Stomach (tissue), 8 donors: ENCODE measurements at regions not wholly inside any gene's neighbourhood (a gene's known extent, or its start where the extent isn't known, plus 50 kb on each side); places are given as distances from the start of the nearest gene placed in this dataset.

ENCODE experiments used
- DNase-seq, 2 donors: peaks; one replicate each; pipeline versions ENCODE4 v3.0.0 to v3.0.0-alpha.2; 2013 to 2019
- H3K27ac ChIP-seq, 5 donors: fragments of 200-600 bp in 4 of 5; sonication (generic) in 4 of 5; one replicate each; pipeline ENCODE4 v1.5.1; 2013 to 2019; ENCODE audit warnings: mild to moderate bottlenecking in 1 of 5, moderate library complexity in 1 of 5
- H3K27me3 ChIP-seq, 3 donors: fragments of 200-600 bp; sonication (generic); one replicate each; pipeline ENCODE4 v1.5.1; 2017 to 2019; ENCODE audit warnings: mixed run types in 1 of 3
- H3K36me3 ChIP-seq, 4 donors: fragments of 200-600 bp; sonication (generic); 1 replicate in 3 of 4; 2 replicates in 1 of 4; pipeline ENCODE4 v1.5.1; 2016 to 2019
- H3K4me1 ChIP-seq, 4 donors: fragments of 200-600 bp; sonication (generic); one replicate each; pipeline ENCODE4 v1.5.1; 2016 to 2019
- H3K4me3 ChIP-seq, 4 donors: fragments of 200-600 bp; sonication (generic) in 3 of 4; one replicate each; pipeline ENCODE4 v1.5.1; 2016 to 2019; ENCODE audit warnings: mild to moderate bottlenecking in 1 of 4
- H3K9me3 ChIP-seq, 4 donors: fragments of 200-600 bp; sonication (generic); one replicate each; pipeline ENCODE4 v1.5.1; 2016 to 2019
- CTCF ChIP-seq, 7 experiments: fragments of 450-650 bp in 4 of 7; fragments of 200-600 bp in 3 of 7; sonication (generic) in 3 of 7; IDR thresholded peaks; one replicate each; pipeline ENCODE4 v1.5.1; 2016 to 2019; ENCODE audit warnings: antibody characterized with exemption in 7 of 7, control low read depth in 2 of 7, mild to moderate bottlenecking in 1 of 7
- EP300 ChIP-seq: sonication (generic); formaldehyde crosslinking; IDR thresholded peaks from one replicate; pipeline ENCODE4 v1.6.1; 2017; ENCODE audit warnings: antibody characterized with exemption
- POLR2A ChIP-seq, 4 donors: fragments of 450-650 bp; IDR thresholded peaks; one replicate each; pipeline ENCODE4 v1.6.1; 2016; ENCODE audit warnings: antibody characterized with exemption in 4 of 4, control low read depth in 2 of 4, mild to moderate bottlenecking in 1 of 4, moderate library complexity in 1 of 4
- POLR2AphosphoS5 ChIP-seq, 3 donors: sonication (generic); formaldehyde crosslinking; IDR thresholded peaks; one replicate each; pipeline ENCODE4 v1.6.1; 2016; ENCODE audit warnings: antibody characterized with exemption in 3 of 3
- WGBS, 5 donors: extraction: QIAGEN DNeasy Blood & Tissue Kit in 3 of 5; methylation state at CpG; one replicate each; pipeline versions ENCODE4 v1.1.5 to v1.1.7; 2013 to 2018; 5-methylcytosine and 5-hydroxymethylcytosine counted together
- intact Hi-C: fragments of 100-400 bp; cut with DNase I; formaldehyde crosslinking; loops from one replicate; pipeline ENCODE4 v1.15.1; 2023; ENCODE audit warnings: low total_unique reads
- donor health status: healthy with polysubstance abuse.
- donor health status: Bipolar disorder and iron deficiency.
- donor health status: healthy.

- Histone ChIP-seq H3K27ac (no peak overlapping the region), H3K27me3 (no peaks in the 10 kb centered on the region), H3K9me3 (peaks cover 0 to 7% (median 0%) of the 10 kb centered on the region in 4 donors), H3K36me3 (no peaks in the 10 kb centered on the region), H3K4me3 (no peak overlapping the region), H3K4me1 (no peaks in the 10 kb centered on the region)
- intact Hi-C loops, result no loop called here
- DNase-seq, result no peak
- TF ChIP-seq POLR2A (IDR thresholded peaks at IDR 0.05) (no peak), EP300 (no peak), POLR2AphosphoS5 (IDR thresholded peaks at IDR 0.05) (no peak), CTCF (IDR thresholded peaks at IDR 0.05) (no peak)
- 41 to 67% (median 54%) methylated on average over 1 of the region's 1 CpG for WGBS, 5 donors
Measured at GRCh38 chr5:82594097-82594496, 315.9 kb upstream of the RPS23 start.

DNA sequence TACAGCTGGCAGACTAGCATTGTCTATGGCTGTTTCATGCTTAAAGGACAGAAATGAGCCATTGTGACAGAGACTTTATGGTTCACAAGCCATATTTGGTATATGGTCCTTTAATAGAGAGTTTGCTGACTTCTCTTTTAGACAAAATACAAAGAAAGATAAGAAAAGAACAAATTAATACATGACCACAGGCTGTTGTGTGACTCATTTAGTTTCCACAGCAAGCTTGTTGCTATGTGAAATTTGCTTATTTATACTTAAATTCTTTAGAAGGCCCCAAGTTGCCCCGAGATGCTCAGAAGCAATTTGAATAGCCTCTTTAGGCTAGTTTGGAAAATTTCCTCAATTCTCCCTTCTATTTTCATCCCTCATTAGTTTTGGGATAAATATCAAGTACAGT is 315.3 kb upstream of the RPS23 start:
- no peak for DNase-seq
- H3K36me3 ChIP-seq, result no peaks in the 10 kb centered on the region
- H3K27ac ChIP-seq, result no peak overlapping the region
- no peaks in the 10 kb centered on the region for H3K27me3 ChIP-seq
- peaks cover 0 to 7% (median 0%) of the 10 kb centered on the region in 4 donors for H3K9me3 ChIP-seq
- H3K4me1 ChIP-seq, result no peaks in the 10 kb centered on the region
- TF ChIP-seq CTCF (IDR thresholded peaks at IDR 0.05) (no peak), POLR2A (IDR thresholded peaks at IDR 0.05) (no peak), EP300 (no peak), POLR2AphosphoS5 (IDR thresholded peaks at IDR 0.05) (no peak)
- intact Hi-C loops, result no loop called here
- H3K4me3 ChIP-seq, result no peak overlapping the region
- 50 to 70% (median 67%) methylated on average over 1 of the region's 1 CpG for whole genome bisulfite sequencing, 5 donors

GRCh38 chr5:82591021-82591515 is 312.9 kb upstream of the RPS23 start:
- intact Hi-C loops, result no loop called here
- no peaks in the 10 kb centered on the region for H3K4me1 ChIP-seq
- no peak overlapping the region for H3K27ac ChIP-seq
- no peaks in the 10 kb centered on the region for H3K27me3 ChIP-seq
- H3K36me3 ChIP-seq, result no peaks in the 10 kb centered on the region
- no peak overlapping the region for H3K4me3 ChIP-seq
- TF ChIP-seq CTCF (IDR thresholded peaks at IDR 0.05), result no peak
- TF ChIP-seq POLR2A (IDR thresholded peaks at IDR 0.05), result no peak
- TF ChIP-seq EP300, result no peak
- TF ChIP-seq POLR2AphosphoS5 (IDR thresholded peaks at IDR 0.05), result no peak
- peaks cover 0 to 7% (median 0%) of the 10 kb centered on the region in 4 donors for H3K9me3 ChIP-seq
- no peak for DNase-seq

- Histone ChIP-seq H3K4me3 (no peak overlapping the region), H3K36me3 (no peaks in the 10 kb centered on the region), H3K4me1 (no peaks in the 10 kb centered on the region), H3K27me3 (no peaks in the 10 kb centered on the region), H3K27ac (no peak overlapping the region), H3K9me3 (peaks cover 0 to 7% (median 0%) of the 10 kb centered on the region in 4 donors)
- intact Hi-C loops, result no loop called here
- no peak for DNase-seq
- 61 to 87% (median 74%) methylated on average over 1 of the region's 1 CpG for WGBS, 5 donors
- TF ChIP-seq POLR2AphosphoS5 (IDR thresholded peaks at IDR 0.05) (no peak), POLR2A (IDR thresholded peaks at IDR 0.05) (no peak), EP300 (no peak), CTCF (IDR thresholded peaks at IDR 0.05) (no peak)
Measured at GRCh38 chr5:82590112-82590511, 312.0 kb upstream of the RPS23 start.
